K562 (cell line): ENCODE measurements at regions not wholly inside any gene's neighbourhood (a gene's known extent, or its start where the extent isn't known, plus 50 kb on each side); places are given as distances from the start of the nearest gene placed in this dataset.

Source experiments
- ATAC-seq: fragments of 200-7000 bp; cut with Tn5 transposase; 3 replicates; pipeline ENCODE4 v1.9.1; 2020; ENCODE audit warnings: moderate library complexity
- BruUV-seq: library from RNA; stranded (reverse); fragments of 400-500 nt; replicated peaks from 2 replicates; lab custom pipeline; 2021; lab: Mats Ljungman, UMichigan
- CTCF ChIA-PET: fragments of 300-600 bp; formaldehyde crosslinking; extraction: SDS; loops from one replicate; lab custom pipeline; 2021; ENCODE audit warnings: low intra/inter-chr PET ratio; lab: Yijun Ruan, JAX
- POLR2A ChIA-PET: fragments of 300-600, 350-650 bp; sonication (Branson Sonifier 250); formaldehyde crosslinking; extraction: SDS; loops from one replicate; lab custom pipeline; 2021; ENCODE audit warnings: antibody characterized with exemption, inconsistent platforms; lab: Yijun Ruan, JAX
- DNase-seq, 4 experiments: peaks; one replicate each; pipeline versions ENCODE4 v3.0.0 to v3.0.0-alpha.2; 2011 to 2018; ENCODE audit warnings: low spot score in 3 of 4, mixed read lengths in 3 of 4; ENCODE audit errors: extremely low read depth in 1 of 4
- FAIRE-seq: peaks from 2 replicates; lab custom pipeline; 2011; peaks lifted over from hg19 to GRCh38; lab: Jason Lieb, UNC
- H2AFZ ChIP-seq: 2 replicates; pipeline ENCODE4 v1.6.0; 2011; ENCODE audit warnings: low read depth, low read length, control low read depth, inconsistent platforms
- H3K27ac ChIP-seq: fragments of 200-600 bp; 3 replicates; pipeline ENCODE4 v1.8.0; 2011; ENCODE audit warnings: low read depth, mild to moderate bottlenecking, control low read depth, inconsistent platforms, low read length, moderate library complexity, mixed read lengths; ENCODE audit errors: extremely low read depth
- H3K27me3 ChIP-seq, 2 experiments: fragments of 300-600 bp in 1 of 2; 2 replicates in 1 of 2; 3 replicates in 1 of 2; pipeline versions ENCODE4 v1.6.0 to v1.8.0; 2011; ENCODE audit warnings: inconsistent platforms in 2 of 2, low read length in 2 of 2, mild to moderate bottlenecking in 1 of 2, mixed read lengths in 1 of 2, moderate library complexity in 1 of 2; ENCODE audit not compliant: control insufficient read depth in 2 of 2, insufficient read depth in 2 of 2
- H3K36me3 ChIP-seq: fragments of 300-600 bp; 3 replicates; pipeline ENCODE4 v1.8.0; 2011; ENCODE audit warnings: mild to moderate bottlenecking, low read length, inconsistent platforms; ENCODE audit not compliant: control insufficient read depth, insufficient read depth
- H3K4me1 ChIP-seq, 2 experiments: fragments of 200-600 bp in 1 of 2; replicated peaks in 1 of 2; 2 replicates in 1 of 2; 3 replicates in 1 of 2; pipeline versions ENCODE4 v1.5.1 to v1.8.0; 2011; ENCODE audit warnings: inconsistent platforms in 2 of 2, low read length in 2 of 2, mild to moderate bottlenecking in 1 of 2, mixed read lengths in 1 of 2, moderate library complexity in 1 of 2; ENCODE audit not compliant: control insufficient read depth in 2 of 2, insufficient read depth in 2 of 2
- H3K4me2 ChIP-seq: 2 replicates; pipeline ENCODE4 v1.6.1; 2011; ENCODE audit warnings: low read length, control low read depth, inconsistent platforms, mixed read lengths; ENCODE audit not compliant: insufficient read depth
- H3K4me3 ChIP-seq: fragments of 200-600 bp; sonication (generic), shearing (Covaris generic); 2 replicates; pipeline ENCODE4 v1.5.1; 2016; ENCODE audit warnings: control low read depth, inconsistent platforms
- H3K79me2 ChIP-seq: fragments of 200-600 bp; 3 replicates; pipeline ENCODE4 v1.8.0; 2011; ENCODE audit warnings: low read length, inconsistent platforms; ENCODE audit not compliant: control insufficient read depth, insufficient read depth
- H3K9ac ChIP-seq, 2 experiments: 2 replicates each; pipeline versions ENCODE4 v1.6.0 to v1.6.1; 2011; ENCODE audit warnings: low read depth in 2 of 2, low read length in 2 of 2, control low read depth in 1 of 2, inconsistent platforms in 1 of 2, mild to moderate bottlenecking in 1 of 2, mixed read lengths in 1 of 2; ENCODE audit not compliant: insufficient read depth in 1 of 2
- H3K9me1 ChIP-seq: one replicate; pipeline ENCODE4 v1.6.0; 2011; ENCODE audit warnings: inconsistent platforms, mild to moderate bottlenecking, low read length, moderate library complexity; ENCODE audit not compliant: control insufficient read depth, insufficient read depth
- H3K9me3 ChIP-seq: replicated peaks from 2 replicates; pipeline ENCODE4 v1.5.1; 2011; ENCODE audit warnings: low read depth, low read length, inconsistent platforms; ENCODE audit not compliant: control insufficient read depth, insufficient read depth
- H4K20me1 ChIP-seq: replicated peaks from 2 replicates; pipeline ENCODE4 v1.6.1; 2011; ENCODE audit warnings: low read length, inconsistent platforms, mixed read lengths; ENCODE audit not compliant: control insufficient read depth, insufficient read depth
- ARID2 ChIP-seq: fragments of 450-650 bp; IDR thresholded peaks from 2 replicates; pipeline ENCODE4 v1.6.1; 2017; ENCODE audit warnings: antibody characterized with exemption, mild to moderate bottlenecking
- DPF2 ChIP-seq: fragments of 450-650 bp; IDR thresholded peaks from 2 replicates; pipeline ENCODE4 v1.6.1; 2016
- HDGF ChIP-seq: fragments of 450-650 bp; IDR thresholded peaks from 2 replicates; pipeline ENCODE4 v1.6.1; 2016
- LCOR ChIP-seq: sonication (generic); formaldehyde crosslinking; IDR thresholded peaks from 2 replicates; pipeline ENCODE4 v1.8.0; 2022; ENCODE audit warnings: mild to moderate bottlenecking, missing genetic modification reagents
- ZFX ChIP-seq: sonication (generic); formaldehyde crosslinking; IDR thresholded peaks from 2 replicates; pipeline ENCODE4 v1.8.0; 2022; ENCODE audit warnings: mild to moderate bottlenecking, missing genetic modification reagents, moderate library complexity
- WGBS: fragments of 100-300 bp; shearing (Covaris generic); methylation state at CpG from one replicate; pipeline ENCODE4 v1.1.6; 2016; ENCODE audit warnings: low coverage, mixed read lengths; ENCODE audit not compliant: insufficient coverage; ENCODE audit errors: missing lambda C conversion rate; 5-methylcytosine and 5-hydroxymethylcytosine counted together
- in situ Hi-C: fragments of 300-500 bp; cut with MboI; formaldehyde crosslinking; loops from 4 replicates; pipeline ENCODE4 v1.15.0; 2018; ENCODE audit warnings: inconsistent platforms, mixed read lengths
- intact Hi-C: fragments of 100-400 bp; cut with micrococcal nuclease; formaldehyde crosslinking; loops from 2 replicates; pipeline ENCODE4 v1.14.2; 2022
- TF ChIP-seq, protein P1 (sequence below): fragments of 250-450 bp; sonication (Bioruptor Pico); IDR thresholded peaks from 2 replicates; pipeline ENCODE4 v1.8.0; 2022; ENCODE audit warnings: moderate library complexity, mild to moderate bottlenecking, inconsistent platforms
- TF ChIP-seq, protein P2 (sequence below): fragments of 450-650 bp; formaldehyde crosslinking; conservative IDR thresholded peaks from 2 replicates; pipeline ENCODE4 v1.4.0; 2022; ENCODE audit warnings: mild to moderate bottlenecking, missing genetic modification characterization

DNA sequence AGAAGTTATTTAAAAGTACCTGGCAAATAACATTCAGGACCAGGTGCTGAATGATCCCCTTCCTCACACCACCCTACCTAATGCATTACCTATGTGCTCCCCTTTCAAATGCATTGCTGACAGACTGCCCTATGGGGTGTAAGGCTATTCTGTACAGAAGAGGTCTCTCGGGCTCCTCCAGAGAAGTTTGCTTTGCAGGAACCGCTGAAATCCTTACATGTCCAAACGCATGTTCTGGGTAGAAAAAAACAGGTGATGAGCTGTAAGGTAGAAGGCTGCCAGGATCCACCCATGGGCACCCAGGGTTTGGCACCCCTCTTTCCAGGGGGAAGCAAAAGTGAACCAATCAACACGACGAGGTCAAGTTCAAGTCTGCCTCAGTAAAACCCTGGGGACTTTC is 58.3 kb upstream of the TARBP1 start (continued):
- TF ChIP-seq, protein P1, sequence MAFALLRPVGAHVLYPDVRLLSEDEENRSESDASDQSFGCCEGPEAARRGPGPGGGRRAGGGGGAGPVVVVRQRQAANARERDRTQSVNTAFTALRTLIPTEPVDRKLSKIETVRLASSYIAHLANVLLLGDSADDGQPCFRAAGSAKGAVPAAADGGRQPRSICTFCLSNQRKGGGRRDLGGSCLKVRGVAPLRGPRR (CRISPR knock-in tag) = no peak
- TF ChIP-seq ARID2 = no peak
- no peak for TF ChIP-seq DPF2
- no peak for TF ChIP-seq HDGF
- TF ChIP-seq LCOR = no peak
- TF ChIP-seq, all 486 proteins: peak for 0

DNA sequence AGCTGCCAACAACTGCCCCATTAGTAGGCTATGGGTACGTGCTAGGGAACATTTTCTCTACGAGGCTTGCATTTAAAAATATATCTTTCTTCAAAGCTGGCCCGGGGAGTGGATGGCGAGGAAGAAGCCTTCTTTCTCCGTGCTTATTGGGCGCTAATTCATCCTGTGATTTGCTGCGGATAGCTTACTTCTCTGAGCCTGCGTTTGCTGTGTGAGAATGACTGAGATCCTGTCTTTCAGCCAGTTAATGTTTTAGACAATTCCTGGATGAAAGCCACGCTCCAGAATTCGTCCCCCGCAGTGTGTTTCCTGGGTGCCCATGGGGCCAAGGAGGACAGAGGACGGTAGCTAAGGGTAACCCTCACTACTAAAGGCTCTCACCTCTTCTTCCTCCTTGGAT is 57.8 kb upstream of the TARBP1 start:
- in situ Hi-C loops = no loop called here
- H3K27me3 ChIP-seq = no peaks in the 10 kb centered on the region
- peak overlapping the region; percentile 35; the same call in 1 of the 2 replicates for H2AFZ ChIP-seq
- BruUV-seq = no TSS peak
- ChIA-PET CTCF (no interaction called here), POLR2A (interaction anchor here (0.6 to 1.2 kb wide), 3 partner anchors 10 to 531 kb away, joined by 3 read pairs; no protein-coding TSS in a partner anchor)
- H3K9me3 ChIP-seq = no peaks in the 10 kb centered on the region
- no peak overlapping the region for H3K9ac ChIP-seq
- WGBS = 65% methylated on average over 12 of the region's 12 CpGs
- ATAC-seq = no peak
- H3K9me1 ChIP-seq = no peaks in the 10 kb centered on the region
- H3K4me3 ChIP-seq = no peak overlapping the region
- H3K4me2 ChIP-seq = no peak overlapping the region
- peaks cover 0 to 5% of the 10 kb centered on the region in 2 experiments; a peak in 1 of 5 replicates for H3K4me1 ChIP-seq
- no peak for FAIRE-seq
- H3K79me2 ChIP-seq = no peaks in the 10 kb centered on the region
- H4K20me1 ChIP-seq = no peaks in the 10 kb centered on the region
- H3K27ac ChIP-seq = no peak overlapping the region
- TF ChIP-seq, protein P2, sequence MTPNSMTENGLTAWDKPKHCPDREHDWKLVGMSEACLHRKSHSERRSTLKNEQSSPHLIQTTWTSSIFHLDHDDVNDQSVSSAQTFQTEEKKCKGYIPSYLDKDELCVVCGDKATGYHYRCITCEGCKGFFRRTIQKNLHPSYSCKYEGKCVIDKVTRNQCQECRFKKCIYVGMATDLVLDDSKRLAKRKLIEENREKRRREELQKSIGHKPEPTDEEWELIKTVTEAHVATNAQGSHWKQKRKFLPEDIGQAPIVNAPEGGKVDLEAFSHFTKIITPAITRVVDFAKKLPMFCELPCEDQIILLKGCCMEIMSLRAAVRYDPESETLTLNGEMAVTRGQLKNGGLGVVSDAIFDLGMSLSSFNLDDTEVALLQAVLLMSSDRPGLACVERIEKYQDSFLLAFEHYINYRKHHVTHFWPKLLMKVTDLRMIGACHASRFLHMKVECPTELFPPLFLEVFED (CRISPR knock-in tag) = no peak
- 0 out of 2 replicates have a peak, but pooled peaks have one; percentile 26 for TF ChIP-seq ZFX (CRISPR knock-in tag)
- intact Hi-C loops = no loop called here
- no peaks in the 10 kb centered on the region for H3K36me3 ChIP-seq
- no peak for DNase-seq
